ENCODE measurements at regions not wholly inside any gene's neighbourhood (a gene's known extent, or its start where the extent isn't known, plus 50 kb on each side); places are given as distances from the start of the nearest gene placed in this dataset.
A peak's percentile ranks its signal among the peaks of the same experiment; 100 is the strongest.

DNA sequence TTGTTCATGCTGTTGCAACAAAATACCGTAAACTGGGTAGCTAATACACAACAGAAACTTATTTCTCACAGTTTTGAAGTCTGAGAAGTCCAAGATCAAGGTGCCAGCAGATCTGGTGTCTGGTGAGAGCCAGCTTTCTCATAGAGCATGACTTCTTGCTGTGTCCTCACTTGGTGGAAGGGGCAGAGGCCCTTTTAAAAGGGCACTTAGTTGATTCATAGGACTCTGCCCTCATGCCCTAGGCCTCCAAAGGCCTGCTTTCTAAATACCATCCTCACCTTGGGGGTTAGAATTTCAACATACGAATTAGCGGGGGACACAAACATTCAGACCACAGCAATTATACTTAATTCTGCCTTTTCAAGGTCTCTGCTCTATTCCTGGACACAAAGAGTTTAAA is 52.3 kb upstream of the FDX1 start:
- no peak for DNase-seq
- POLR2A ChIA-PET (ENCODE audit: unreplicated experiment): interaction anchor here (0.7 kb wide), 1 partner anchor 52 kb away, joined by 3 read pairs; no protein-coding TSS in a partner anchor
- Histone ChIP-seq H3K79me2 (ENCODE audit: low read depth) (no peaks in the 10 kb centered on the region), H3K36me3 (ENCODE audit: low read depth) (no peaks in the 10 kb centered on the region), H3K27ac (no peak overlapping the region), H4K20me1 (ENCODE audit: insufficient read depth) (no peaks in the 10 kb centered on the region), H3K4me3 (no peak overlapping the region), H3K9me3 (ENCODE audit: insufficient read depth, low read depth) (no peaks in the 10 kb centered on the region), H2AFZ (no peak overlapping the region), H3K9me2 (ENCODE audit: insufficient read depth) (no peaks in the 10 kb centered on the region), H3K27me3 (ENCODE audit: insufficient read depth, low read depth) (no peaks in the 10 kb centered on the region), H3K4me2 (no peak overlapping the region), H3K4me1 (replicated peaks; ENCODE audit: insufficient read depth) (peaks cover 25% of the 10 kb centered on the region), H3F3A (ENCODE audit: insufficient read depth, low read depth) (no peaks in the 10 kb centered on the region)
- no TSS peak for BruUV-seq (replicated peaks)
- intact Hi-C loops (cut with micrococcal nuclease; ENCODE audit: unreplicated experiment): loop anchor here (2.0 kb wide), 1 partner anchor 53 kb away; no protein-coding TSS in a partner anchor
- CTCF ChIA-PET: no interaction called here
- no peak for TF ChIP-seq EZH2 (IDR thresholded peaks at IDR 0.05; ENCODE audit: low read depth)
- TF ChIP-seq, protein P1, sequence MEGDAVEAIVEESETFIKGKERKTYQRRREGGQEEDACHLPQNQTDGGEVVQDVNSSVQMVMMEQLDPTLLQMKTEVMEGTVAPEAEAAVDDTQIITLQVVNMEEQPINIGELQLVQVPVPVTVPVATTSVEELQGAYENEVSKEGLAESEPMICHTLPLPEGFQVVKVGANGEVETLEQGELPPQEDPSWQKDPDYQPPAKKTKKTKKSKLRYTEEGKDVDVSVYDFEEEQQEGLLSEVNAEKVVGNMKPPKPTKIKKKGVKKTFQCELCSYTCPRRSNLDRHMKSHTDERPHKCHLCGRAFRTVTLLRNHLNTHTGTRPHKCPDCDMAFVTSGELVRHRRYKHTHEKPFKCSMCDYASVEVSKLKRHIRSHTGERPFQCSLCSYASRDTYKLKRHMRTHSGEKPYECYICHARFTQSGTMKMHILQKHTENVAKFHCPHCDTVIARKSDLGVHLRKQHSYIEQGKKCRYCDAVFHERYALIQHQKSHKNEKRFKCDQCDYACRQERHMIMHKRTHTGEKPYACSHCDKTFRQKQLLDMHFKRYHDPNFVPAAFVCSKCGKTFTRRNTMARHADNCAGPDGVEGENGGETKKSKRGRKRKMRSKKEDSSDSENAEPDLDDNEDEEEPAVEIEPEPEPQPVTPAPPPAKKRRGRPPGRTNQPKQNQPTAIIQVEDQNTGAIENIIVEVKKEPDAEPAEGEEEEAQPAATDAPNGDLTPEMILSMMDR (conservative IDR thresholded peaks at IDR 0.05): no peak

DNA sequence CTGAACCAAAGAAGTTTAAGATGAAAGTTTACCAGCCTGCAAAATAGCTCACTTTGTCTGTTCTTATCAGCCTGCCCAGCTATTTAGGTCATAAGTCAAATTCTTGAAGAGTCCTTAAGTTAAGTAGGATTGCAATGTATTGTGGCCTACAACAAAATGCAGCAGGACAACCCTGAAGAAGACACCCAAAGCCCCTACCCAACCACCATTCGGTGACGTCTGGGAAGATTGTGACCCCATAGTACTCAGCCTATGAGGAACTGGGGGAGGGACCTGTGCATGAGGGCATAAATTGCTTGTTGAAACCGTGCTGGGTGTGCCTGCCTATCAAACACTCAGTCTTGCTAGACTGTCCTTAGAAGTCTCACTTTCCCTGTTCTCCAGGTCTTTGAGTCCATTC is 50.5 kb upstream of the FDX1 start:
- DNase-seq: peak in 1 of 2 experiments; percentile 47
- Histone ChIP-seq H3K27ac (no peak overlapping the region), H3K4me2 (0 out of 2 replicates have a peak overlapping the region, but pooled peaks have one; percentile 17), H2AFZ (no peak overlapping the region), H3F3A (ENCODE audit: insufficient read depth, low read depth) (no peaks in the 10 kb centered on the region), H3K4me1 (replicated peaks; ENCODE audit: insufficient read depth) (peaks cover 25% of the 10 kb centered on the region), H3K79me2 (ENCODE audit: low read depth) (no peaks in the 10 kb centered on the region), H3K27me3 (ENCODE audit: insufficient read depth, low read depth) (no peaks in the 10 kb centered on the region), H3K9me2 (ENCODE audit: insufficient read depth) (no peaks in the 10 kb centered on the region), H3K4me3 (no peak overlapping the region), H3K36me3 (ENCODE audit: low read depth) (no peaks in the 10 kb centered on the region), H3K9me3 (ENCODE audit: insufficient read depth, low read depth) (no peaks in the 10 kb centered on the region), H4K20me1 (ENCODE audit: insufficient read depth) (no peaks in the 10 kb centered on the region)
- no TSS peak for BruUV-seq (replicated peaks)
- CTCF ChIA-PET: no interaction called here
- intact Hi-C loops (cut with micrococcal nuclease; ENCODE audit: unreplicated experiment): no loop called here
- TF ChIP-seq, protein P1 (conservative IDR thresholded peaks at IDR 0.05): no peak
- no peak for TF ChIP-seq EZH2 (IDR thresholded peaks at IDR 0.05; ENCODE audit: low read depth)
- POLR2A ChIA-PET (ENCODE audit: unreplicated experiment): no interaction called here

DNA sequence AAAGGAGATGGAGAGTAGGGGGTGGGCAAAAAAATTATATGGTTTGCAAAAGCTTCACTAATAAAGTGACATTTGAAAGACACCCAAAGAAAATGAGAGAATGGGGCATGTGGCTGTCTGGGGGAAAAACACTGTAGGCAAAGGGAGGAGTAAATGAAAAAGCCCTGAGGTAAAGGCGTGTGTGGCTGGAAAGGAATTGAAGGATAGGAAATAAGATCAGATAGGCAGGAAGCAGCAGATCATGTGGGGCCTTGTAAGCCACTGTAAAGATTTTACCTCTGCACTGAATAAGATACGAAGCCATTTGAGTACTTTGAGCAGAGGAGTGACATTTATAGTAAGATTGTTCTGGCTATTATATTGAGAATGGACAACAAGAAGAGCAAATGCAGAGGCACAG is 49.8 kb upstream of the FDX1 start:
- no peaks in the 10 kb centered on the region for H3K9me2 ChIP-seq (ENCODE audit: insufficient read depth)
- H3K36me3 ChIP-seq (ENCODE audit: low read depth): no peaks in the 10 kb centered on the region
- intact Hi-C loops (cut with micrococcal nuclease; ENCODE audit: unreplicated experiment): no loop called here
- no peaks in the 10 kb centered on the region for H4K20me1 ChIP-seq (ENCODE audit: insufficient read depth)
- 0 out of 2 replicates have a peak overlapping the region, but pooled peaks have one; percentile 17 for H3K4me2 ChIP-seq
- no peaks in the 10 kb centered on the region for H3F3A ChIP-seq (ENCODE audit: insufficient read depth, low read depth)
- ChIA-PET CTCF (no interaction called here), POLR2A (ENCODE audit: unreplicated experiment) (no interaction called here)
- H2AFZ ChIP-seq: no peak overlapping the region; the same call in 1 of the 2 replicates
- H3K79me2 ChIP-seq (ENCODE audit: low read depth): no peaks in the 10 kb centered on the region
- no peak overlapping the region for H3K4me3 ChIP-seq
- H3K4me1 ChIP-seq (replicated peaks; ENCODE audit: insufficient read depth): peaks cover 25% of the 10 kb centered on the region
- TF ChIP-seq, protein P1 (conservative IDR thresholded peaks at IDR 0.05): no peak
- TF ChIP-seq EZH2 (IDR thresholded peaks at IDR 0.05; ENCODE audit: low read depth): no peak
- no peaks in the 10 kb centered on the region for H3K27me3 ChIP-seq (ENCODE audit: insufficient read depth, low read depth)
- no peak overlapping the region for H3K27ac ChIP-seq
- no peak for DNase-seq
- no peaks in the 10 kb centered on the region for H3K9me3 ChIP-seq (ENCODE audit: insufficient read depth, low read depth)
- BruUV-seq (replicated peaks): no TSS peak

Measured in PC-9 (cell line).